ENCODE measurements at regions not wholly inside any gene's neighbourhood (a gene's known extent, or its start where the extent isn't known, plus 50 kb on each side); places are given as distances from the start of the nearest gene placed in this dataset.

DNA sequence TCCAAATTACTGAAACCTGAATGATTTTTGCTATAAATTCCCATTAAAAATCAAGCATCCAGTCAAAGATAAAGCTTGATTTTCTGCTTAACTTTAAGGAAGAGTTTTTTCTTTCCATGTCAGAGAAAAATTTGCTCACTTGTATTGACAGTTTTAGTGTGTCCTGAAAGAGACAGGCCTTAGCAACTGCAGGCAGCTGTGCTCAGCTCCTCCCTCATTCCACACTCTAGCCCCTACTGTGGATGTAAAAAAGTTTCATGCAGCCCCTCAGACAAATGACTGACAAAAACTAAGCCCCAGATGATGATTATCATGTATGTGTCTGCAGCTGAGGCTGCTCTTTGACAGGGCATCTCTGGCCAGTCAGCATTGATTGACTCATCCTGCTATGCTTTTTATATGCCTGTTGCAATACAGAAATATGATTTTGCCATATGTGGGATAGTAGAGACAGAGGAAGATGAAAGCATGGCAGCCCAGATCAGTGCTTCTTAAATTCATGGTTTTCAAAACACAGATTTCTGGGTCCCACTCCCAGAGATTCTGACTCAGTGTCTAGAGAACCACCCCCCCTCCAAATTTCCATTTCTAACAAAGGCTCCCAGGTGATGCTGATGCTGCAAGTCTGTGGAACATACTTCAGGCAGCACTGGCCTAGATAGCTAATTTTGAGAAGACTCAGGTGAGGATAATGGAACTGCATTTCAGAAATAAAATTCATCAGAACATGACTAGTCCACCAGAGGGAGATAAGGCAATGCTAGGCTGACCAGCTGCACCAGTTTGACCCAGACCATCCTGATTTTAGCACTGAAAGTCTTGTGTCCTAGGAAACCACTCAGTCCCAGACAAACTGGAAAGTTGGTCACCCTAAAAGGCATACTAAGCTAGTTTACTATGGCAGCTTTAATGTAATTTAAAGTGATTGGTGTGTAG is 298.7 kb upstream of the KCNN2 start:
- H3K4me3 ChIP-seq (ENCODE audit: low read depth, poor library complexity, severe bottlenecking) = no peak overlapping the region

DNA sequence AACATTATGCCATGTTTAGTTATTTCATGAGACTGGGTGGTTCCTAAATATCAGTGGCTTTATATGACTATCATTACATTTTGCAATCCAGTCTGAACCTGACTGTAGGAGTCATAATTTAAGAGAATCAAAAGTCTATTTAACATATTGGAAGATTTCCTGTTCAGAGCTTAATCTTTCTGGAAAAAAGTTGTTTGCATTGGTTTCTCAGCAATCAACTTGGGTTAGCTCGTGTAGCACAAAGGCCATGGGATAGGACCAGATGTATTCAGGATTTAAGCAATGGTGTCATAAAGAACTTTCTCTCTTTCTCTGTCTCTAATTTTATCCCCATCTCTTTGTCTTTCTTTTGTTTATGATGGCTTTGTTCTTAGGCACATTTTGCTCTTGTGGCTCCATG is 296.0 kb upstream of the KCNN2 start:
- no peak for TF ChIP-seq POLR2A (IDR thresholded peaks at IDR 0.05)
- TF ChIP-seq CTCF (IDR thresholded peaks at IDR 0.05) = no peak
- H3K4me3 ChIP-seq (ENCODE audit: low read depth, poor library complexity, severe bottlenecking) = no peak overlapping the region
- no peak for DNase-seq (ENCODE audit: low spot score in 2 of 2)
- 27 to 50% methylated on average over 1 of the region's 1 CpG for WGBS, 2 donors
- intact Hi-C loops (cut with DNase I; ENCODE audit: low total_unique reads) = no loop called here

More for the DNA sequence above, 298.7 kb upstream of the KCNN2 start:
- TF ChIP-seq CTCF (IDR thresholded peaks at IDR 0.05) = no peak
- no peak for TF ChIP-seq POLR2A (IDR thresholded peaks at IDR 0.05)
- no peak for DNase-seq (ENCODE audit: low spot score in 2 of 2)
- intact Hi-C loops (cut with DNase I; ENCODE audit: low total_unique reads) = no loop called here

- intact Hi-C loops (cut with DNase I; ENCODE audit: low total_unique reads) = no loop called here
- DNase-seq (ENCODE audit: low spot score in 2 of 2) = no peak
- TF ChIP-seq POLR2A (IDR thresholded peaks at IDR 0.05) = no peak
- TF ChIP-seq CTCF (IDR thresholded peaks at IDR 0.05) = no peak
- WGBS, 2 donors = 76 to 81% methylated on average over 7 of the region's 7 CpGs
- H3K4me3 ChIP-seq (ENCODE audit: low read depth, poor library complexity, severe bottlenecking) = no peak overlapping the region
Measured at GRCh38 chr5:114070093-114070722, 291.7 kb upstream of the KCNN2 start.

DNA sequence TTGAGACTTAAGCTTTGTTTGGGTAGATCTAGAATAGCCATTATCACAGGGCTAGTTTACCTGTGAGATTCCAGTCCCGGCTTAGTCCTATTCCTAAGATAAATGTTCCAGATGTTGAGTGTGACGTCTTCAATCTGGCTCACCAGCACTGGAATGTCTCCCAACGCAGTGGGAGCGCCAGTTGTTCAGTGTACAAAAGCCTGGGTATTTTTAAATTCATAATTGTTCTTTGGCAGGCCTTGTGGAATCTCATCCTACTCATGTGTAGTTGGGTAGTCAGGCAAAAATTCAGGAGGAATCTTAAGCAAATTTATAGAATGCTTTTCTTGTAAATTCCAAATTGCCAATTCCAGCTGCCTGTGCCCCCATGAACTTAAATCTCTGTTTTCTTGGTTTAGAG is 272.6 kb upstream of the KCNN2 start:
- intact Hi-C loops (cut with DNase I; ENCODE audit: low total_unique reads) = no loop called here
- TF ChIP-seq CTCF (IDR thresholded peaks at IDR 0.05) = no peak
- no peak for TF ChIP-seq POLR2A (IDR thresholded peaks at IDR 0.05)
- no peak overlapping the region for H3K4me3 ChIP-seq (ENCODE audit: low read depth, poor library complexity, severe bottlenecking)
- no peak for DNase-seq (ENCODE audit: low spot score in 2 of 2)
- WGBS, 2 donors = 39 to 43% methylated on average over 4 of the region's 4 CpGs

DNA sequence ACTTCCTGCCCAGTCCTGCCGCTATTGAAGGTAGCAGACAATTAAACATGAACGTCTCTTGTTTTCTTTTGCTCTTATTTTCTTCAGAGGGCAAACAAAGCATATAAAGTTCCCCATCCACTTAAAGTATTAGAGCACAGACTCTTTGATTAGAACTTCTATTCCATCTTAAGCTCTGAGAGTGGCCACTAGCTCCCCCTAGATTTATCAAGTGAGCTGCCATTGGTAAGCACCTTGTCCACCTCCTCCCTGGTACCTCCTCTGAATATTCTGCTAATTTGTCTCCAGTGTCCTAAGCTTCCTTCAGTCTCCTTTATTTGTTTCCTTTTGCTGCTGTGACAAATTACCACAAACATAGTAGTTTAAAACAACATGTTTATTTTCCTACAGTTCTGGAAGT is 264.3 kb upstream of the KCNN2 start:
- TF ChIP-seq POLR2A (IDR thresholded peaks at IDR 0.05) = no peak
- no peak for TF ChIP-seq CTCF (IDR thresholded peaks at IDR 0.05)
- DNase-seq (ENCODE audit: low spot score in 2 of 2) = no peak
- 42 to 77% methylated on average over 2 of the region's 2 CpGs for WGBS, 2 donors
- intact Hi-C loops (cut with DNase I; ENCODE audit: low total_unique reads) = no loop called here
- no peak overlapping the region for H3K4me3 ChIP-seq (ENCODE audit: low read depth, poor library complexity, severe bottlenecking)
